H9 (cell line): ENCODE measurements at regions not wholly inside any gene's neighbourhood (a gene's known extent, or its start where the extent isn't known, plus 50 kb on each side); places are given as distances from the start of the nearest gene placed in this dataset.

Experiments used
- DNase-seq: peaks from one replicate; pipeline ENCODE4 v3.0.0-alpha.2; 2017
- H2AFZ ChIP-seq: one replicate; pipeline ENCODE4 v1.6.1; 2013; ENCODE audit warnings: mild to moderate bottlenecking, low read length, control low read depth, moderate library complexity
- H2AK5ac ChIP-seq: 2 replicates; pipeline ENCODE4 v1.6.1; 2013; ENCODE audit warnings: low read length, control low read depth, mixed read lengths; ENCODE audit not compliant: insufficient read length
- H2BK120ac ChIP-seq: one replicate; pipeline ENCODE4 v1.6.1; 2013; ENCODE audit warnings: low read depth, mild to moderate bottlenecking, low read length, control low read depth, inconsistent platforms; ENCODE audit not compliant: poor library complexity, severe bottlenecking
- H2BK12ac ChIP-seq: 2 replicates; pipeline ENCODE4 v1.6.1; 2013; ENCODE audit warnings: low read length, control low read depth, mixed read lengths, low read depth; ENCODE audit not compliant: insufficient read length
- H2BK15ac ChIP-seq: 2 replicates; pipeline ENCODE4 v1.6.1; 2013; ENCODE audit warnings: low read depth, low read length, control low read depth
- H2BK20ac ChIP-seq: one replicate; pipeline ENCODE4 v1.6.1; 2013; ENCODE audit warnings: low read depth, mild to moderate bottlenecking, low read length, control low read depth, inconsistent platforms; ENCODE audit not compliant: poor library complexity, severe bottlenecking
- H2BK5ac ChIP-seq: 2 replicates; pipeline ENCODE4 v1.6.1; 2013; ENCODE audit warnings: low read length, control low read depth, mixed read lengths; ENCODE audit not compliant: insufficient read length
- H3K14ac ChIP-seq: 2 replicates; pipeline ENCODE4 v1.6.1; 2013; ENCODE audit warnings: low read length, control low read depth; ENCODE audit not compliant: insufficient read depth
- H3K18ac ChIP-seq: 2 replicates; pipeline ENCODE4 v1.6.1; 2013; ENCODE audit warnings: low read depth, mild to moderate bottlenecking, mixed read lengths, low read length, control low read depth; ENCODE audit not compliant: insufficient read length
- H3K23ac ChIP-seq: 2 replicates; pipeline ENCODE4 v1.6.1; 2013; ENCODE audit warnings: low read length, control low read depth, mixed read lengths, low read depth; ENCODE audit not compliant: insufficient read length
- H3K23me2 ChIP-seq: 2 replicates; pipeline ENCODE4 v1.6.1; 2013; ENCODE audit warnings: low read depth, mild to moderate bottlenecking, mixed read lengths, low read length, control low read depth; ENCODE audit not compliant: insufficient read length, poor library complexity, severe bottlenecking
- H3K27ac ChIP-seq: 2 replicates; pipeline ENCODE4 v1.5.1; 2013; ENCODE audit warnings: low read length, control low read depth, mixed read lengths, low read depth; ENCODE audit not compliant: insufficient read length
- H3K27me3 ChIP-seq: 2 replicates; pipeline ENCODE4 v1.6.1; 2013; ENCODE audit warnings: low read length, control low read depth, inconsistent platforms; ENCODE audit not compliant: insufficient read depth
- H3K4ac ChIP-seq: 2 replicates; pipeline ENCODE4 v1.6.1; 2013; ENCODE audit warnings: low read depth, mild to moderate bottlenecking, control low read depth, inconsistent platforms, low read length, moderate library complexity
- H3K4me1 ChIP-seq: 2 replicates; pipeline ENCODE4 v1.6.1; 2013; ENCODE audit warnings: low read length, control low read depth, inconsistent platforms; ENCODE audit not compliant: insufficient read depth
- H3K4me2 ChIP-seq: 2 replicates; pipeline ENCODE4 v1.6.1; 2013; ENCODE audit warnings: low read length, control low read depth, mixed read lengths; ENCODE audit not compliant: insufficient read length, insufficient read depth
- H3K56ac ChIP-seq: 2 replicates; pipeline ENCODE4 v1.6.1; 2013; ENCODE audit warnings: low read depth, mild to moderate bottlenecking, mixed read lengths, low read length, control low read depth; ENCODE audit not compliant: insufficient read length
- H3K79me1 ChIP-seq: 2 replicates; pipeline ENCODE4 v1.6.1; 2013; ENCODE audit warnings: low read depth, mild to moderate bottlenecking, moderate library complexity, low read length, control low read depth, inconsistent platforms; ENCODE audit not compliant: insufficient read depth, poor library complexity, severe bottlenecking
- H3K79me2 ChIP-seq: 2 replicates; pipeline ENCODE4 v1.6.1; 2013; ENCODE audit warnings: low read length, control low read depth, inconsistent platforms; ENCODE audit not compliant: insufficient read depth
- H3K9ac ChIP-seq: 2 replicates; pipeline ENCODE4 v1.6.1; 2013; ENCODE audit warnings: low read length, control low read depth, mixed read lengths; ENCODE audit not compliant: insufficient read length; ENCODE audit errors: extremely low read depth
- H3K9me3 ChIP-seq: one replicate; pipeline ENCODE4 v1.6.1; 2013; ENCODE audit warnings: low read depth, low read length, inconsistent platforms; ENCODE audit not compliant: control insufficient read depth
- H3T11ph ChIP-seq: one replicate; pipeline ENCODE4 v1.6.1; 2013; ENCODE audit warnings: mild to moderate bottlenecking, low read length, control low read depth, inconsistent platforms
- H4K20me1 ChIP-seq: one replicate; pipeline ENCODE4 v1.6.1; 2013; ENCODE audit not compliant: control insufficient read depth, insufficient read length, insufficient read depth
- H4K5ac ChIP-seq: 2 replicates; pipeline ENCODE4 v1.6.1; 2013; ENCODE audit warnings: low read depth, mild to moderate bottlenecking, mixed read lengths, low read length, control low read depth; ENCODE audit not compliant: insufficient read length
- H4K8ac ChIP-seq: replicated peaks from 2 replicates; pipeline ENCODE4 v1.6.1; 2013; ENCODE audit warnings: low read length, control low read depth, mixed read lengths, low read depth; ENCODE audit not compliant: insufficient read length
- H4K91ac ChIP-seq: 2 replicates; pipeline ENCODE4 v1.6.1; 2013; ENCODE audit warnings: low read depth, mild to moderate bottlenecking, moderate library complexity, mixed read lengths, low read length, control low read depth; ENCODE audit not compliant: insufficient read length
- H3K27ac Mint-ChIP-seq, 3 experiments: 2 replicates in 2 of 3; 3 replicates in 1 of 3; pipeline ENCODE4 v1.8.0; 2020 to 2021; ENCODE audit warnings: mixed read lengths in 3 of 3, mild to moderate bottlenecking in 1 of 3, moderate library complexity in 1 of 3
- H3K27me3 Mint-ChIP-seq: 2 replicates; pipeline ENCODE4 v1.8.0; 2021; ENCODE audit warnings: low read depth, mild to moderate bottlenecking, moderate library complexity, mixed read lengths
- H3K36me3 Mint-ChIP-seq, 3 experiments: 2 replicates in 2 of 3; 3 replicates in 1 of 3; pipeline ENCODE4 v1.8.0; 2020 to 2021; ENCODE audit warnings: low read depth in 3 of 3, mixed read lengths in 3 of 3; ENCODE audit not compliant: insufficient read depth in 1 of 3
- H3K4me1 Mint-ChIP-seq, 2 experiments: 2 replicates each; pipeline ENCODE4 v1.8.0; 2020; ENCODE audit warnings: mixed read lengths in 2 of 2
- H3K4me3 Mint-ChIP-seq, 2 experiments: 2 replicates in 1 of 2; 3 replicates in 1 of 2; pipeline ENCODE4 v1.8.0; 2020 to 2021; ENCODE audit warnings: mild to moderate bottlenecking in 2 of 2, mixed read lengths in 2 of 2, moderate library complexity in 1 of 2
- H3K9me3 Mint-ChIP-seq, 2 experiments: 2 replicates in 1 of 2; 3 replicates in 1 of 2; pipeline ENCODE4 v1.8.0; 2020; ENCODE audit warnings: mild to moderate bottlenecking in 2 of 2, mixed read lengths in 2 of 2, moderate library complexity in 1 of 2
- WGBS: extraction: QIAGEN DNeasy Blood & Tissue Kit; methylation state at CpG from one replicate; pipeline ENCODE4 v1.1.7; 2013; ENCODE audit warnings: missing lambda C conversion rate, low lambda C conversion rate, mixed read lengths; ENCODE audit not compliant: insufficient read length; ENCODE audit errors: extremely low coverage; 5-methylcytosine and 5-hydroxymethylcytosine counted together
- TF ChIP-seq, protein P1 (sequence below): fragments of 200-600 bp; sonication (generic); conservative IDR thresholded peaks from 3 replicates; pipeline ENCODE4 v1.8.0; 2021; ENCODE audit warnings: antibody characterized with exemption, mild to moderate bottlenecking

- H2BK15ac ChIP-seq = no peak overlapping the region
- H4K91ac ChIP-seq = no peak overlapping the region
- H2AFZ ChIP-seq = no peak overlapping the region
- H2BK12ac ChIP-seq = no peak overlapping the region
- no peak for DNase-seq
- H3K4me1 ChIP-seq = peaks cover 4% of the 10 kb centered on the region; the same call in 1 of the 2 replicates
- no peak overlapping the region for H3K18ac ChIP-seq
- H3K4me2 ChIP-seq = no peak overlapping the region
- no peak overlapping the region for H3K14ac ChIP-seq
- H3K23me2 ChIP-seq = no peaks in the 10 kb centered on the region
- Mint-ChIP-seq H3K9me3 (peaks cover 7 to 8% of the 10 kb centered on the region in 2 experiments; a peak in 4 of 5 replicates), H3K4me1 (peaks cover 15 to 18% of the 10 kb centered on the region in 2 experiments), H3K4me3 (no peak overlapping the region), H3K27me3 (peaks cover 5% of the 10 kb centered on the region), H3K36me3 (peaks cover 3 to 9% (median 6%) of the 10 kb centered on the region in 3 experiments; a peak in 5 of 7 replicates), H3K27ac (no peak overlapping the region)
- WGBS = no CpG with 5 or more reads among the region's 4 CpGs
- H3K79me2 ChIP-seq = no peaks in the 10 kb centered on the region
- H3T11ph ChIP-seq = no peak overlapping the region
- no peak overlapping the region for H3K9ac ChIP-seq
- H3K23ac ChIP-seq = no peak overlapping the region
- no peak overlapping the region for H2BK5ac ChIP-seq
- TF ChIP-seq, protein P1, sequence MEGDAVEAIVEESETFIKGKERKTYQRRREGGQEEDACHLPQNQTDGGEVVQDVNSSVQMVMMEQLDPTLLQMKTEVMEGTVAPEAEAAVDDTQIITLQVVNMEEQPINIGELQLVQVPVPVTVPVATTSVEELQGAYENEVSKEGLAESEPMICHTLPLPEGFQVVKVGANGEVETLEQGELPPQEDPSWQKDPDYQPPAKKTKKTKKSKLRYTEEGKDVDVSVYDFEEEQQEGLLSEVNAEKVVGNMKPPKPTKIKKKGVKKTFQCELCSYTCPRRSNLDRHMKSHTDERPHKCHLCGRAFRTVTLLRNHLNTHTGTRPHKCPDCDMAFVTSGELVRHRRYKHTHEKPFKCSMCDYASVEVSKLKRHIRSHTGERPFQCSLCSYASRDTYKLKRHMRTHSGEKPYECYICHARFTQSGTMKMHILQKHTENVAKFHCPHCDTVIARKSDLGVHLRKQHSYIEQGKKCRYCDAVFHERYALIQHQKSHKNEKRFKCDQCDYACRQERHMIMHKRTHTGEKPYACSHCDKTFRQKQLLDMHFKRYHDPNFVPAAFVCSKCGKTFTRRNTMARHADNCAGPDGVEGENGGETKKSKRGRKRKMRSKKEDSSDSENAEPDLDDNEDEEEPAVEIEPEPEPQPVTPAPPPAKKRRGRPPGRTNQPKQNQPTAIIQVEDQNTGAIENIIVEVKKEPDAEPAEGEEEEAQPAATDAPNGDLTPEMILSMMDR = no peak
- no peak overlapping the region for H3K4ac ChIP-seq
- no peaks in the 10 kb centered on the region for H3K9me3 ChIP-seq
- no peaks in the 10 kb centered on the region for H3K27me3 ChIP-seq
- no peak overlapping the region for H2BK20ac ChIP-seq
- no peak overlapping the region for H4K5ac ChIP-seq
- H4K20me1 ChIP-seq = no peaks in the 10 kb centered on the region
- H3K27ac ChIP-seq = no peak overlapping the region
- H2AK5ac ChIP-seq = no peak overlapping the region
- no peak overlapping the region for H2BK120ac ChIP-seq
- H3K56ac ChIP-seq = no peak overlapping the region
- H4K8ac ChIP-seq = no peak overlapping the region
- no peaks in the 10 kb centered on the region for H3K79me1 ChIP-seq
Observed at GRCh38 chr4:177562163-177562562, 119.9 kb upstream of the AGA start.
